ENCODE measurements at regions not wholly inside any gene's neighbourhood (a gene's known extent, or its start where the extent isn't known, plus 50 kb on each side); places are given as distances from the start of the nearest gene placed in this dataset.
A peak's percentile ranks its signal among the peaks of the same experiment; 100 is the strongest.

GRCh38 chr2:122660786-122661634 is 905.6 kb downstream of the TSN start:
- WGBS, 2 donors: 14 to 16% methylated on average over 30 of the region's 30 CpGs
- Histone ChIP-seq H3K36me3 (ENCODE audit: control insufficient read depth in 4 of 4, insufficient read depth in 4 of 4, low read length in 4 of 4) (no peaks in the 10 kb centered on the region), H3K9me3 (ENCODE audit: control insufficient read depth in 4 of 4, insufficient read depth in 3 of 4, low read length in 3 of 4) (peaks cover 0 to 3% (median 0%) of the 10 kb centered on the region in 4 donors), H3K9ac (ENCODE audit: insufficient read depth in 1 of 2, low read length in 2 of 2) (no peak overlapping the region), H3K4me1 (ENCODE audit: control insufficient read depth in 5 of 5, insufficient read depth in 5 of 5, low read length in 5 of 5) (peaks cover 0 to 8% (median 0%) of the 10 kb centered on the region in 5 donors), H3K4me3 (no peak overlapping the region), H3K27me3 (ENCODE audit: control insufficient read depth in 3 of 3, insufficient read depth in 3 of 3, low read length in 2 of 3) (peaks cover 0 to 17% (median 2%) of the 10 kb centered on the region in 3 donors), H3K27ac (ENCODE audit: low read depth in 1 of 2, low read length in 1 of 2) (no peak overlapping the region)
- ATAC-seq (ENCODE audit: insufficient read depth, low FRiP score): no peak
- DNase-seq: peak in 1 of 3 donors; percentile 7
- TF ChIP-seq CTCF (IDR thresholded peaks at IDR 0.05; ENCODE audit: control extremely low read depth, extremely low read depth): no peak

- Histone ChIP-seq H3K27ac (ENCODE audit: low read depth in 1 of 2, low read length in 1 of 2) (no peak overlapping the region), H3K4me3 (no peak overlapping the region), H3K36me3 (ENCODE audit: control insufficient read depth in 4 of 4, insufficient read depth in 4 of 4, low read length in 4 of 4) (no peaks in the 10 kb centered on the region), H3K9me3 (ENCODE audit: control insufficient read depth in 4 of 4, insufficient read depth in 3 of 4, low read length in 3 of 4) (peaks cover 0 to 3% (median 0%) of the 10 kb centered on the region in 4 donors), H3K4me1 (ENCODE audit: control insufficient read depth in 5 of 5, insufficient read depth in 5 of 5, low read length in 5 of 5) (peaks cover 0 to 8% (median 0%) of the 10 kb centered on the region in 5 donors), H3K27me3 (ENCODE audit: control insufficient read depth in 3 of 3, insufficient read depth in 3 of 3, low read length in 2 of 3) (peaks cover 0 to 17% (median 2%) of the 10 kb centered on the region in 3 donors), H3K9ac (ENCODE audit: insufficient read depth in 1 of 2, low read length in 2 of 2) (no peak overlapping the region)
- WGBS, 2 donors: 74 to 90% methylated on average over 4 of the region's 4 CpGs
- DNase-seq (no peak), ATAC-seq (ENCODE audit: insufficient read depth, low FRiP score) (no peak)
- no peak for TF ChIP-seq CTCF (IDR thresholded peaks at IDR 0.05; ENCODE audit: control extremely low read depth, extremely low read depth)
Measured at GRCh38 chr2:122663620-122664019, 908.2 kb downstream of the TSN start.

- ATAC-seq (ENCODE audit: insufficient read depth, low FRiP score): no peak
- 83 to 91% methylated on average over 2 of the region's 2 CpGs for WGBS, 2 donors
- Histone ChIP-seq H3K4me3 (no peak overlapping the region), H3K4me1 (ENCODE audit: control insufficient read depth in 5 of 5, insufficient read depth in 5 of 5, low read length in 5 of 5) (no peaks in the 10 kb centered on the region), H3K27ac (ENCODE audit: low read depth in 1 of 2, low read length in 1 of 2) (no peak overlapping the region), H3K27me3 (ENCODE audit: control insufficient read depth in 3 of 3, insufficient read depth in 3 of 3, low read length in 2 of 3) (no peaks in the 10 kb centered on the region), H3K9ac (ENCODE audit: insufficient read depth in 1 of 2, low read length in 2 of 2) (no peak overlapping the region), H3K36me3 (ENCODE audit: control insufficient read depth in 4 of 4, insufficient read depth in 4 of 4, low read length in 4 of 4) (no peaks in the 10 kb centered on the region), H3K9me3 (ENCODE audit: control insufficient read depth in 4 of 4, insufficient read depth in 3 of 4, low read length in 3 of 4) (no peaks in the 10 kb centered on the region)
- no peak for TF ChIP-seq CTCF (IDR thresholded peaks at IDR 0.05; ENCODE audit: control extremely low read depth, extremely low read depth)
- no peak for DNase-seq
Measured at GRCh38 chr2:122669627-122670026, 914.2 kb downstream of the TSN start.
